ENCODE measurements at regions not wholly inside any gene's neighbourhood (a gene's known extent, or its start where the extent isn't known, plus 50 kb on each side); places are given as distances from the start of the nearest gene placed in this dataset.

DNA sequence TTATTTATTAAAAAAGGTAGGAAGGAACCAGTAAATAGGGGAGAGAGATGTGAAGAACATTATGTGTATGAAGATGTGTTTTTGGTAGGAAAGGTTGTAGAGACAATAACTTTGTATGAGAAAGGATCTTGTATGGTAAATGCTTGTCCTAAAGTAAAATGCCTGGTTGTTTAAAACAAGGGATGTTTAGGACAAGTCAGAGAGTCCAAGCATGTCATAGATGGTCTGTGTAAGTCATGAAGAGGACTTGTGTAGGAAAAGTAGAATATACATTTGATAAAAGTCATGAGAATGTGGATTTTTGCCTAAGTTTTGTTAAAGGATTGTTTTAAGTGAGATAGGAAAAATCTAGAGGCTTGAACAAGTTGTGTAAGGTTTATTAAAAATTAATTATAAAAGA lies 325.1 kb downstream of the CDH26 start:
- FAIRE-seq: no peak

DNA sequence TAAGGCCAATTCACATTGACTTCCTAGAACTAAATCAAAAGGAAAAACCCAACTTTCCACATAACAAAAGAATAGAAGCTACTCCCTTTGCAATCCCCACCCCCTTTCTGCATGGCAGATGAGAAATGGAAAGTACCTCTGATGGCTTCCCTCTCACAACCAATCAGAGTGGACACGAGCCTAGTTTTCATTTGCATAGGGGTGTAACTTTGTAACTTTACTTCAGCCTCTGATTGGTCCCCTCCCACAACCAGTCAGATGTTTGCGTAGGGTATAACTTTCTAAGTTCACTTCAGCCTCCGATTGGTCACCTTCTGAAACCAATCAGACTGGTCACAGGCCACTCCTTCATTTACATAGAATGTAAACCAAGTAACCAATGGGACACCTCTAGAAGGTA lies 328.5 kb downstream of the CDH26 start:
- WGBS (ENCODE audit: missing lambda C conversion rate): 34% methylated on average over 3 of the region's 3 CpGs
- peaks cover 14% of the 10 kb centered on the region; the same call in 1 of the 3 replicates for H3K9me3 ChIP-seq
- FAIRE-seq (no peak), DNase-seq (ENCODE audit: low read depth in 1 of 2, low spot score in 1 of 2) (no peak), ATAC-seq (no peak)
- H3K27ac ChIP-seq: no peak overlapping the region
- TF ChIP-seq ELK1 (IDR thresholded peaks at IDR 0.05; ENCODE audit: low read depth, low read length) (no peak), NFE2L2 (conservative IDR thresholded peaks at IDR 0.05; ENCODE audit: low read length) (no peak), CEBPB (IDR thresholded peaks at IDR 0.05) (no peak), FOSL2 (IDR thresholded peaks at IDR 0.05) (no peak), FOSL2 (CRISPR knock-in tag; IDR thresholded peaks at IDR 0.05) (no peak), ESRRA (IDR thresholded peaks at IDR 0.05; ENCODE audit: borderline replicate concordance, low read length) (no peak), EP300 (IDR thresholded peaks at IDR 0.05) (no peak), ATOH8 (CRISPR knock-in tag; IDR thresholded peaks at IDR 0.05; ENCODE audit: low read depth) (no peak), HOXB13 (CRISPR knock-in tag; IDR thresholded peaks at IDR 0.05; ENCODE audit: low read depth) (no peak), ZFP36 (IDR thresholded peaks at IDR 0.05; ENCODE audit: borderline replicate concordance, partially characterized antibody) (no peak), MYC (IDR thresholded peaks at IDR 0.05; ENCODE audit: borderline replicate concordance, low read length) (no peak), ZSCAN20 (CRISPR knock-in tag; IDR thresholded peaks at IDR 0.05) (no peak), HEYL (CRISPR knock-in tag; IDR thresholded peaks at IDR 0.05) (no peak), BHLHE40 (IDR thresholded peaks at IDR 0.05; ENCODE audit: low read depth, low read length) (no peak), EHMT2 (IDR thresholded peaks at IDR 0.05; ENCODE audit: low read depth) (no peak), KDM5A (IDR thresholded peaks at IDR 0.05) (no peak), REST (IDR thresholded peaks at IDR 0.05) (no peak)
- TF ChIP-seq, protein P1, sequence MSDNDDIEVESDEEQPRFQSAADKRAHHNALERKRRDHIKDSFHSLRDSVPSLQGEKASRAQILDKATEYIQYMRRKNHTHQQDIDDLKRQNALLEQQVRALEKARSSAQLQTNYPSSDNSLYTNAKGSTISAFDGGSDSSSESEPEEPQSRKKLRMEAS (IDR thresholded peaks at IDR 0.05): no peak
- TF ChIP-seq, protein P2, sequence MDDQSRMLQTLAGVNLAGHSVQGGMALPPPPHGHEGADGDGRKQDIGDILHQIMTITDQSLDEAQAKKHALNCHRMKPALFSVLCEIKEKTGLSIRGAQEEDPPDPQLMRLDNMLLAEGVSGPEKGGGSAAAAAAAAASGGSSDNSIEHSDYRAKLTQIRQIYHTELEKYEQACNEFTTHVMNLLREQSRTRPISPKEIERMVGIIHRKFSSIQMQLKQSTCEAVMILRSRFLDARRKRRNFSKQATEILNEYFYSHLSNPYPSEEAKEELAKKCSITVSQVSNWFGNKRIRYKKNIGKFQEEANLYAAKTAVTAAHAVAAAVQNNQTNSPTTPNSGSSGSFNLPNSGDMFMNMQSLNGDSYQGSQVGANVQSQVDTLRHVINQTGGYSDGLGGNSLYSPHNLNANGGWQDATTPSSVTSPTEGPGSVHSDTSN (IDR thresholded peaks at IDR 0.05): no peak
- TF ChIP-seq, protein P3, sequence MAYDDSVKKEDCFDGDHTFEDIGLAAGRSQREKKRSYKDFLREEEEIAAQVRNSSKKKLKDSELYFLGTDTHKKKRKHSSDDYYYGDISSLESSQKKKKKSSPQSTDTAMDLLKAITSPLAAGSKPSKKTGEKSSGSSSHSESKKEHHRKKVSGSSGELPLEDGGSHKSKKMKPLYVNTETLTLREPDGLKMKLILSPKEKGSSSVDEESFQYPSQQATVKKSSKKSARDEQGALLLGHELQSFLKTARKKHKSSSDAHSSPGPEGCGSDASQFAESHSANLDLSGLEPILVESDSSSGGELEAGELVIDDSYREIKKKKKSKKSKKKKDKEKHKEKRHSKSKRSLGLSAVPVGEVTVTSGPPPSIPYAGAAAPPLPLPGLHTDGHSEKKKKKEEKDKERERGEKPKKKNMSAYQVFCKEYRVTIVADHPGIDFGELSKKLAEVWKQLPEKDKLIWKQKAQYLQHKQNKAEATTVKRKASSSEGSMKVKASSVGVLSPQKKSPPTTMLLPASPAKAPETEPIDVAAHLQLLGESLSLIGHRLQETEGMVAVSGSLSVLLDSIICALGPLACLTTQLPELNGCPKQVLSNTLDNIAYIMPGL (CRISPR knock-in tag; IDR thresholded peaks at IDR 0.05; ENCODE audit: borderline replicate concordance): no peak
- ChIA-PET POLR2A (no interaction called here), CTCF (interaction anchor here (0.9 kb wide), 1 partner anchor 229 kb away, joined by 4 read pairs; no protein-coding TSS in a partner anchor)
- no peaks in the 10 kb centered on the region for H3K4me1 ChIP-seq
- no peak overlapping the region for H3K4me3 ChIP-seq
- no peak overlapping the region for H3K4me2 ChIP-seq

More for the DNA sequence above, 325.1 kb downstream of the CDH26 start:
- ATAC-seq: no peak
- no peak overlapping the region for H3K4me3 ChIP-seq
- TF ChIP-seq ZFP36 (IDR thresholded peaks at IDR 0.05; ENCODE audit: borderline replicate concordance, partially characterized antibody) (peak; percentile 90), CBX2 (IDR thresholded peaks at IDR 0.05; ENCODE audit: borderline replicate concordance, low read depth) (no peak)
- H3K9me3 ChIP-seq: peaks cover 11% of the 10 kb centered on the region; the same call in 2 of the 3 replicates
- ChIA-PET POLR2A (no interaction called here), CTCF (interaction anchor here (0.9 kb wide), 1 partner anchor 73 kb away, joined by 3 read pairs; no protein-coding TSS in a partner anchor)
- H3K4me2 ChIP-seq: no peak overlapping the region
- H3K27ac ChIP-seq: no peak overlapping the region
- no peaks in the 10 kb centered on the region for H3K4me1 ChIP-seq
- peak in 1 of 2 experiments; percentile 11 for DNase-seq (ENCODE audit: low read depth in 1 of 2, low spot score in 1 of 2)
